Neutrophil (primary cell): ENCODE measurements at regions not wholly inside any gene's neighbourhood (a gene's known extent, or its start where the extent isn't known, plus 50 kb on each side); places are given as distances from the start of the nearest gene placed in this dataset.

Experiments used
- H3K27ac ChIP-seq: fragments of 200-600 bp; sonication (generic); 2 replicates; pipeline ENCODE4 v1.5.1; 2016; ENCODE audit warnings: mild to moderate bottlenecking, moderate library complexity
- H3K27me3 ChIP-seq: fragments of 200-600 bp; sonication (generic); 2 replicates; pipeline ENCODE4 v1.6.0; 2016; ENCODE audit warnings: mild to moderate bottlenecking
- H3K36me3 ChIP-seq: fragments of 200-600 bp; sonication (generic); 2 replicates; pipeline ENCODE4 v1.5.1; 2017
- H3K4me1 ChIP-seq, 2 experiments: fragments of 200-600 bp in 1 of 2; sonication (generic) in 1 of 2; 1 replicate in 1 of 2; 2 replicates in 1 of 2; pipeline versions ENCODE4 v1.5.1 to v1.6.1; 2013 to 2016; ENCODE audit warnings: low read depth in 1 of 2, low read length in 1 of 2, mild to moderate bottlenecking in 1 of 2, moderate library complexity in 1 of 2; ENCODE audit not compliant: control insufficient read depth in 1 of 2, insufficient read depth in 1 of 2
- H3K4me3 ChIP-seq, 2 experiments: fragments of 200-600 bp in 1 of 2; sonication (generic) in 1 of 2; 1 replicate in 1 of 2; 2 replicates in 1 of 2; pipeline ENCODE4 v1.5.1; 2013 to 2016; ENCODE audit warnings: low read depth in 1 of 2, low read length in 1 of 2, mild to moderate bottlenecking in 1 of 2, moderate library complexity in 1 of 2
- H3K9me3 ChIP-seq: fragments of 200-600 bp; sonication (generic); 2 replicates; pipeline ENCODE4 v1.5.1; 2016
- TF ChIP-seq, protein P1 (sequence below): fragments of 200-600 bp; sonication (generic); IDR thresholded peaks from 2 replicates; pipeline ENCODE4 v1.5.1; 2016; ENCODE audit warnings: antibody characterized with exemption

DNA sequence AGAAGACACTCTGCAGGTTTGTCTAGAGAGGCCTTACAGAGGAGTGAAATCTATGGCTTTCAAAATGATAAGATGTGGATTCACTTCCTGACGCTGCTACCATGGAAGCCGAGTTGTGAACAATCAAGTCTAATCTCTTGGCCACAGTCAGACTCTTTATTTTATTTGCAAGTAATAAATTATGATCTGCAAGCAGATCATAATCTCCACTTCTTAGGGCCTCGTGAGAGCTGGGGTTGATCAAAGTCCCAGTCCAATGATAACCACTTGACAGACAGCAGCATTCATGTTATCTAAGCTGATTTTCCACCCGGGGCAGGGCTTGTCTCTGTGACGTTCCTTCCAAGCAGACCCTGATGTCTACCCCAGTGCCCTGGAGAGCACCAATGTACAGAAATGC is 776.4 kb upstream of the AUTS2 start:
- H3K27me3 ChIP-seq, result no peaks in the 10 kb centered on the region
- no peaks in the 10 kb centered on the region for H3K4me1 ChIP-seq
- H3K27ac ChIP-seq, result no peak overlapping the region
- H3K9me3 ChIP-seq, result no peaks in the 10 kb centered on the region
- H3K36me3 ChIP-seq, result no peaks in the 10 kb centered on the region
- TF ChIP-seq, protein P1, sequence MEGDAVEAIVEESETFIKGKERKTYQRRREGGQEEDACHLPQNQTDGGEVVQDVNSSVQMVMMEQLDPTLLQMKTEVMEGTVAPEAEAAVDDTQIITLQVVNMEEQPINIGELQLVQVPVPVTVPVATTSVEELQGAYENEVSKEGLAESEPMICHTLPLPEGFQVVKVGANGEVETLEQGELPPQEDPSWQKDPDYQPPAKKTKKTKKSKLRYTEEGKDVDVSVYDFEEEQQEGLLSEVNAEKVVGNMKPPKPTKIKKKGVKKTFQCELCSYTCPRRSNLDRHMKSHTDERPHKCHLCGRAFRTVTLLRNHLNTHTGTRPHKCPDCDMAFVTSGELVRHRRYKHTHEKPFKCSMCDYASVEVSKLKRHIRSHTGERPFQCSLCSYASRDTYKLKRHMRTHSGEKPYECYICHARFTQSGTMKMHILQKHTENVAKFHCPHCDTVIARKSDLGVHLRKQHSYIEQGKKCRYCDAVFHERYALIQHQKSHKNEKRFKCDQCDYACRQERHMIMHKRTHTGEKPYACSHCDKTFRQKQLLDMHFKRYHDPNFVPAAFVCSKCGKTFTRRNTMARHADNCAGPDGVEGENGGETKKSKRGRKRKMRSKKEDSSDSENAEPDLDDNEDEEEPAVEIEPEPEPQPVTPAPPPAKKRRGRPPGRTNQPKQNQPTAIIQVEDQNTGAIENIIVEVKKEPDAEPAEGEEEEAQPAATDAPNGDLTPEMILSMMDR, result no peak
- no peak overlapping the region for H3K4me3 ChIP-seq

- no peak overlapping the region for H3K27ac ChIP-seq
- H3K27me3 ChIP-seq, result no peaks in the 10 kb centered on the region
- H3K9me3 ChIP-seq, result no peaks in the 10 kb centered on the region
- no peak overlapping the region for H3K4me3 ChIP-seq
- no peaks in the 10 kb centered on the region for H3K36me3 ChIP-seq
- TF ChIP-seq, protein P1, result no peak
- no peaks in the 10 kb centered on the region for H3K4me1 ChIP-seq
Measured at GRCh38 chr7:68823996-68824780, 774.1 kb upstream of the AUTS2 start.

DNA sequence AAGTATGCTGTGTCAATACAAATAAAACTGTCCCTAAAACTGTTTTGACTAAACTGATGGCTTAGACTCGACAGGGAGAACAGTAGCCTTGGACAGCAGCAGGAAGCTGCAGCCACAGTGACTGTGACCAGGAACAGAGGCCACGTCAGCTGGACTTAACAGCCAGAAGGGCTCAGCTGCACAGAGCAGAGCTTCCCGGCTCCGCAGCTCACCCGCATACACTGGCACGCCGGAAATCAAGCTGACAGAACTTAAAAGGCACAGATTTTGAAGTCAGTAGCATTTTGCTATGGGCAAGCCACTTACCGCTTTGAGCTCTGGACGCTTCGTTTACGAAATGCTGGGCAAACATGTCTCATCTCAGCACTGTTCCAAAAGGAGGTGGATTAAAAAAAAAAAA is 769.7 kb upstream of the AUTS2 start:
- H3K27me3 ChIP-seq, result no peaks in the 10 kb centered on the region
- no peaks in the 10 kb centered on the region for H3K9me3 ChIP-seq
- no peaks in the 10 kb centered on the region for H3K36me3 ChIP-seq
- no peak overlapping the region for H3K4me3 ChIP-seq
- H3K4me1 ChIP-seq, result no peaks in the 10 kb centered on the region
- H3K27ac ChIP-seq, result no peak overlapping the region
- TF ChIP-seq, protein P1, result no peak

GRCh38 chr7:68833422-68833821 is 764.9 kb upstream of the AUTS2 start:
- no peak overlapping the region for H3K27ac ChIP-seq
- H3K4me1 ChIP-seq, result no peaks in the 10 kb centered on the region
- H3K9me3 ChIP-seq, result no peaks in the 10 kb centered on the region
- H3K4me3 ChIP-seq, result no peak overlapping the region
- no peaks in the 10 kb centered on the region for H3K27me3 ChIP-seq
- H3K36me3 ChIP-seq, result no peaks in the 10 kb centered on the region
- TF ChIP-seq, protein P1, result no peak

DNA sequence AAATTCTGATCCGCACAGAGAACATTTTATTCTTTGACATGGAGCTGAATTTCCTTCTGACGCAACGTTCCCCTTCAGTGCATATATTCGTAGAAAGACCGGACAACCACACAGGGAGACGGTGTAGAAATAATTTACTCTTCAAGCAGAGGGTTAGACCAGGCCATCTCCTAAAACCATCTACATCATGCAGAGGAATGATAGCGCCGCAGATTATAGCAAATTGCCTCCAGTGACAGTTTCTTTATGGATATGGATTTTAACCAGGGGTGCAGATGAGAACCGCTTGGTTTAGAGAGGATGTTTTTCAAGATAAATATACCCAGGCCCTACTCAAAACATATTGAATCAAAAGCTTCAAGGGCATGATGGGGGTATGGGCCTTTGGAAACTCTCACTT is 759.3 kb upstream of the AUTS2 start:
- Histone ChIP-seq H3K27me3 (no peaks in the 10 kb centered on the region), H3K9me3 (no peaks in the 10 kb centered on the region)
- TF ChIP-seq, protein P1, result no peak

More for the DNA sequence above, 759.3 kb upstream of the AUTS2 start:
- H3K27ac ChIP-seq, result no peak overlapping the region
- no peaks in the 10 kb centered on the region for H3K4me1 ChIP-seq
- H3K4me3 ChIP-seq, result no peak overlapping the region
- no peaks in the 10 kb centered on the region for H3K36me3 ChIP-seq
